ENCODE measurements at regions not wholly inside any gene's neighbourhood (a gene's known extent, or its start where the extent isn't known, plus 50 kb on each side); places are given as distances from the start of the nearest gene placed in this dataset.

GRCh38 chr4:52366191-52366590 is 292.9 kb downstream of the USP46 start:
- TF ChIP-seq JUN (IDR thresholded peaks at IDR 0.05) = no peak
- no peak for TF ChIP-seq MAX (IDR thresholded peaks at IDR 0.05)
- TF ChIP-seq, protein P1, sequence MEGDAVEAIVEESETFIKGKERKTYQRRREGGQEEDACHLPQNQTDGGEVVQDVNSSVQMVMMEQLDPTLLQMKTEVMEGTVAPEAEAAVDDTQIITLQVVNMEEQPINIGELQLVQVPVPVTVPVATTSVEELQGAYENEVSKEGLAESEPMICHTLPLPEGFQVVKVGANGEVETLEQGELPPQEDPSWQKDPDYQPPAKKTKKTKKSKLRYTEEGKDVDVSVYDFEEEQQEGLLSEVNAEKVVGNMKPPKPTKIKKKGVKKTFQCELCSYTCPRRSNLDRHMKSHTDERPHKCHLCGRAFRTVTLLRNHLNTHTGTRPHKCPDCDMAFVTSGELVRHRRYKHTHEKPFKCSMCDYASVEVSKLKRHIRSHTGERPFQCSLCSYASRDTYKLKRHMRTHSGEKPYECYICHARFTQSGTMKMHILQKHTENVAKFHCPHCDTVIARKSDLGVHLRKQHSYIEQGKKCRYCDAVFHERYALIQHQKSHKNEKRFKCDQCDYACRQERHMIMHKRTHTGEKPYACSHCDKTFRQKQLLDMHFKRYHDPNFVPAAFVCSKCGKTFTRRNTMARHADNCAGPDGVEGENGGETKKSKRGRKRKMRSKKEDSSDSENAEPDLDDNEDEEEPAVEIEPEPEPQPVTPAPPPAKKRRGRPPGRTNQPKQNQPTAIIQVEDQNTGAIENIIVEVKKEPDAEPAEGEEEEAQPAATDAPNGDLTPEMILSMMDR (IDR thresholded peaks at IDR 0.05) = no peak
- TF ChIP-seq ZFP36 (IDR thresholded peaks at IDR 0.05; ENCODE audit: borderline replicate concordance, partially characterized antibody) = no peak
- no peak for TF ChIP-seq BHLHE40 (IDR thresholded peaks at IDR 0.05; ENCODE audit: low read depth, low read length)
- no peak for TF ChIP-seq EP300 (IDR thresholded peaks at IDR 0.05)
- TF ChIP-seq RAD21 (conservative IDR thresholded peaks at IDR 0.05 in 1 of 2, IDR thresholded peaks at IDR 0.05 in 1 of 2) = no peak
- no peak for TF ChIP-seq POLR2A (IDR thresholded peaks at IDR 0.05; ENCODE audit: low read length)
- TF ChIP-seq GATA3 (IDR thresholded peaks at IDR 0.05; ENCODE audit: borderline replicate concordance) = no peak
- no peak for TF ChIP-seq CBX2 (IDR thresholded peaks at IDR 0.05; ENCODE audit: borderline replicate concordance, low read depth)
- TF ChIP-seq RARB (CRISPR knock-in tag; IDR thresholded peaks at IDR 0.05) = no peak
- no peak for TF ChIP-seq USF2 (IDR thresholded peaks at IDR 0.05)
- TF ChIP-seq HDAC2 (IDR thresholded peaks at IDR 0.05) = no peak
- TF ChIP-seq MAZ (IDR thresholded peaks at IDR 0.05; ENCODE audit: borderline replicate concordance, low read depth, low read length) = no peak
